DOHH2 (cell line): ENCODE measurements at regions not wholly inside any gene's neighbourhood (a gene's known extent, or its start where the extent isn't known, plus 50 kb on each side); places are given as distances from the start of the nearest gene placed in this dataset.

Source experiments
- EZH2phosphoT487 ChIP-seq: fragments of 200-600 bp; sonication (generic); IDR thresholded peaks from 2 replicates; pipeline ENCODE4 v1.6.1; 2017; ENCODE audit warnings: borderline replicate concordance, mild to moderate bottlenecking, antibody characterized with exemption, low read length, moderate library complexity, mixed read lengths
- TF ChIP-seq, protein P1 (sequence below): fragments of 200-600 bp; sonication (generic); IDR thresholded peaks from one replicate; pipeline ENCODE4 v1.5.1; 2014; ENCODE audit warnings: antibody characterized with exemption, mild to moderate bottlenecking, low read depth, low read length; ENCODE audit not compliant: poor library complexity, severe bottlenecking

DNA sequence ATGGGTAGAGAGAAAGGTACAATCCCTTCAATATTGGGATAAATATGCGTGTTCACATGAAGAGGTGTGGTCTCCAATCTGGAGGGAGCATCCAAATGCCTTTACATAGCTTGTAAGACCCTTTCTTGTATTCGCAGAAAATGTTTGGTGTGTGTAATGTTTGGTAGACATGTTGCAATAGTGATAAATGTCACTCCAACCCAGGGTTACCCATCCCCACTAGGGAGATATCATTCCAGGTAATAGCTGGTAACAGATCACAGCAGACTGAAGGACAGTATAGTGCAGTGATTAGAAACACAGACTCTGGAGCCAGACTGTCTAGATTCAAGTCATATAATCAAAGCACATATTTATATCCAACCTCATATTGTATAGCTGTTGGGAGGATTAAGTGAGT is 733.6 kb upstream of the TBX3 start:
- TF ChIP-seq, protein P1, sequence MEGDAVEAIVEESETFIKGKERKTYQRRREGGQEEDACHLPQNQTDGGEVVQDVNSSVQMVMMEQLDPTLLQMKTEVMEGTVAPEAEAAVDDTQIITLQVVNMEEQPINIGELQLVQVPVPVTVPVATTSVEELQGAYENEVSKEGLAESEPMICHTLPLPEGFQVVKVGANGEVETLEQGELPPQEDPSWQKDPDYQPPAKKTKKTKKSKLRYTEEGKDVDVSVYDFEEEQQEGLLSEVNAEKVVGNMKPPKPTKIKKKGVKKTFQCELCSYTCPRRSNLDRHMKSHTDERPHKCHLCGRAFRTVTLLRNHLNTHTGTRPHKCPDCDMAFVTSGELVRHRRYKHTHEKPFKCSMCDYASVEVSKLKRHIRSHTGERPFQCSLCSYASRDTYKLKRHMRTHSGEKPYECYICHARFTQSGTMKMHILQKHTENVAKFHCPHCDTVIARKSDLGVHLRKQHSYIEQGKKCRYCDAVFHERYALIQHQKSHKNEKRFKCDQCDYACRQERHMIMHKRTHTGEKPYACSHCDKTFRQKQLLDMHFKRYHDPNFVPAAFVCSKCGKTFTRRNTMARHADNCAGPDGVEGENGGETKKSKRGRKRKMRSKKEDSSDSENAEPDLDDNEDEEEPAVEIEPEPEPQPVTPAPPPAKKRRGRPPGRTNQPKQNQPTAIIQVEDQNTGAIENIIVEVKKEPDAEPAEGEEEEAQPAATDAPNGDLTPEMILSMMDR: no peak
- TF ChIP-seq EZH2phosphoT487: no peak
